ENCODE measurements at regions not wholly inside any gene's neighbourhood (a gene's known extent, or its start where the extent isn't known, plus 50 kb on each side); places are given as distances from the start of the nearest gene placed in this dataset.

DNA sequence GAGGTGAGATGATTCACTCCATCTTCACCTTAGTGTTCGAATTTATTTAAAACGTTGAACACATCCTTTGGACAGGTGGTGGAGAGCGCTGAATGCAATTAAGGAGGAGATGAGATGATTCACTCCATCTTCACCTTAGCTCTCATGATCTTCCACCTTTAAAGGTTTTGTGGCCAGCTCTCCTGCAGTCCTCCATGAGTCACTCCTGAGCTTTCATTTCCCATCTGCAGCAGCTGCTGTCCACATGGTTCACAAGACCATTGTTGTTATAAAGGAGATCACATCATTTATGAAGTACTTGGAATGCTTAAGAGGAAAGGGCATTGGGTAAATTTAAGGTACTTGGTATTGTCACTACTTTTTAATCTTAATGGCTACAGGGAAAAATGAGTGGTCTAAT lies 298.5 kb downstream of the PAX3 start:
- Histone ChIP-seq H3K9me3 (ENCODE audit: insufficient read depth in 2 of 2, low read depth in 1 of 2, low read length in 1 of 2) (no peaks in the 10 kb centered on the region), H3K79me2 (ENCODE audit: control insufficient read depth in 1 of 2, insufficient read depth in 2 of 2, low read length in 2 of 2) (no peaks in the 10 kb centered on the region), H3K23ac (ENCODE audit: insufficient read length) (no peak overlapping the region), H2BK5ac (ENCODE audit: low read depth, low read length) (no peak overlapping the region), H2AFZ (ENCODE audit: low read length) (no peak overlapping the region), H3K79me1 (ENCODE audit: low read depth, low read length) (no peaks in the 10 kb centered on the region), H3K4ac (replicated peaks; ENCODE audit: insufficient read length, low read depth, low read length) (no peak overlapping the region), H2BK120ac (replicated peaks; ENCODE audit: low read depth, low read length) (no peak overlapping the region), H3K4me2 (ENCODE audit: insufficient read depth in 1 of 2, low read depth in 2 of 2, low read length in 2 of 2) (no peak overlapping the region), H3K56ac (replicated peaks; ENCODE audit: insufficient read length, low read depth, low read length) (no peak overlapping the region), H2AK5ac (ENCODE audit: low read depth, low read length) (no peak overlapping the region), H3K9ac (replicated peaks in 1 of 4; ENCODE audit: extremely low read depth in 1 of 4, low read depth in 3 of 4, low read length in 3 of 4) (no peak overlapping the region), H3K4me1 (replicated peaks in 1 of 4; ENCODE audit: control insufficient read depth in 3 of 4, insufficient read depth in 4 of 4, low read length in 3 of 4) (no peaks in the 10 kb centered on the region), H4K8ac (ENCODE audit: extremely low read depth, insufficient read depth, low read length) (no peak overlapping the region), H3K4me3 (ENCODE audit: extremely low read depth in 1 of 4, insufficient read depth in 2 of 4, low read depth in 3 of 4, low read length in 4 of 4) (no peak overlapping the region), H3K18ac (ENCODE audit: extremely low read depth, low read length) (no peak overlapping the region), H3K23me2 (ENCODE audit: low read depth, low read length) (no peaks in the 10 kb centered on the region; the same call in 1 of the 2 replicates), H2BK20ac (ENCODE audit: low read length) (no peak overlapping the region), H2BK12ac (ENCODE audit: low read depth, low read length) (no peak overlapping the region), H3K36me3 (ENCODE audit: control insufficient read depth in 2 of 4, insufficient read depth in 4 of 4, low read length in 3 of 4) (no peaks in the 10 kb centered on the region), H3K27me3 (replicated peaks in 1 of 4; ENCODE audit: control insufficient read depth in 3 of 4, extremely low read depth in 1 of 4, insufficient read depth in 3 of 4, low read length in 3 of 4) (no peaks in the 10 kb centered on the region), H4K5ac (ENCODE audit: insufficient read length, low read depth, low read length) (no peak overlapping the region), H3K14ac (ENCODE audit: insufficient read length) (no peak overlapping the region), H4K20me1 (replicated peaks in 1 of 2; ENCODE audit: control insufficient read depth in 1 of 2, insufficient read depth in 2 of 2, low read length in 2 of 2) (no peaks in the 10 kb centered on the region), H4K91ac (replicated peaks; ENCODE audit: insufficient read length, low read length) (no peak overlapping the region), H2BK15ac (ENCODE audit: low read length) (no peak overlapping the region), H3K27ac (ENCODE audit: low read depth, low read length) (no peak overlapping the region)
- ChIA-PET CTCF (ENCODE audit: partially characterized antibody) (no interaction called here), POLR2A (ENCODE audit: partially characterized antibody) (no interaction called here)
- DNase-seq (ENCODE audit: low read depth in 1 of 2, low spot score in 2 of 2) (no peak), FAIRE-seq (no peak)
- WGBS, 2 experiments (ENCODE audit: extremely low coverage in 1 of 2, insufficient coverage in 1 of 2, insufficient read length in 1 of 2, insufficient replicate concordance in 2 of 2, low coverage in 1 of 2, low lambda C conversion rate in 2 of 2, missing lambda C conversion rate in 1 of 2), result 88% methylated on average over 3 of the region's 3 CpGs; no CpG with 5 or more reads in 1 of the 2 experiments
- TF ChIP-seq CREB1 (IDR thresholded peaks at IDR 0.05) (no peak), SP1 (IDR thresholded peaks at IDR 0.05; ENCODE audit: low read depth, low read length) (no peak), SIN3A (conservative IDR thresholded peaks at IDR 0.05 in 1 of 2, IDR thresholded peaks at IDR 0.05 in 1 of 2; ENCODE audit: low read depth in 1 of 2, low read length in 2 of 2) (no peak), CBX8 (IDR thresholded peaks at IDR 0.05; ENCODE audit: borderline replicate concordance, low read depth, low read length) (no peak), ZNF274 (IDR thresholded peaks at IDR 0.05; ENCODE audit: borderline replicate concordance, extremely low read depth, low read length) (no peak), HDAC2 (IDR thresholded peaks at IDR 0.05; ENCODE audit: borderline replicate concordance in 1 of 2, low read depth in 2 of 2, low read length in 2 of 2) (no peak), SRF (IDR thresholded peaks at IDR 0.05; ENCODE audit: low read depth, low read length) (no peak), RXRA (IDR thresholded peaks at IDR 0.05; ENCODE audit: insufficient read depth, low read depth, low read length) (no peak), BACH1 (IDR thresholded peaks at IDR 0.05; ENCODE audit: low read length) (no peak), SAP30 (IDR thresholded peaks at IDR 0.05; ENCODE audit: insufficient read depth, insufficient replicate concordance, low read length) (no peak), SIRT6 (IDR thresholded peaks at IDR 0.05; ENCODE audit: low read length) (no peak), E2F6 (IDR thresholded peaks at IDR 0.05) (no peak), RNF2 (IDR thresholded peaks at IDR 0.05; ENCODE audit: borderline replicate concordance, low read depth, low read length, missing control alignments, poor library complexity, severe bottlenecking) (no peak)

Measured in H1 (cell line).